Retina (tissue), 1 donor: ENCODE measurements at regions not wholly inside any gene's neighbourhood (a gene's known extent, or its start where the extent isn't known, plus 50 kb on each side); places are given as distances from the start of the nearest gene placed in this dataset.
"Not testable (repeated sequence)": the region's sequence is repeated elsewhere in the genome, so short reads cannot be mapped to it uniquely, and the experiment has no call there.

ENCODE experiments used
- DNase-seq: peaks from one replicate; pipeline ENCODE4 v3.0.0-alpha.2; 2016

GRCh38 chr3:176032043-176032442 is 1165.2 kb downstream of the TBL1XR1 start:
- DNase-seq: no peak

DNA sequence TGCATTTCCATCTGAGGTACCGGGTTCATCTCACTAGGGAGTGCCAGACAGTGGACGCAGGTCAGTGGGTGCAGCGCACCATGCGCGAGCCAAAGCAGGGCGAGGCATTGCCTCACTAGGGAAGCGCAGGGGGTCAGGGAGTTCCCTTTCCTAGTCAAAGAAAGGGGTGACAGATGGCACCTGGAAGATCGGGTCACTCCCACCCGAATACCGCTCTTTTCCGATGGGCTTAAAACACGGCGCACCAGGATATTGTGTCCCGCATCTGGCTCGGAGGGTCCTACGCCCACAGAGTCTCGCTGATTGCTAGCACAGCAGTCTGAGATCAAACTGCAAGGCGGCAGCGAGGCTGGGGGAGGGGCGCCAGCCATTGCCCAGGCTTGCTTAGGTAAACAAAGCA is 1157.1 kb downstream of the NAALADL2 start:
- not testable (repeated sequence) for DNase-seq

GRCh38 chr3:176015228-176015627 is 1156.1 kb downstream of the NAALADL2 start:
- DNase-seq: not testable (repeated sequence)

- no peak for DNase-seq
Measured at GRCh38 chr3:176009256-176009655, 1150.1 kb downstream of the NAALADL2 start.

- no peak for DNase-seq
Measured at GRCh38 chr3:176005564-176005963, 1146.4 kb downstream of the NAALADL2 start.

DNA sequence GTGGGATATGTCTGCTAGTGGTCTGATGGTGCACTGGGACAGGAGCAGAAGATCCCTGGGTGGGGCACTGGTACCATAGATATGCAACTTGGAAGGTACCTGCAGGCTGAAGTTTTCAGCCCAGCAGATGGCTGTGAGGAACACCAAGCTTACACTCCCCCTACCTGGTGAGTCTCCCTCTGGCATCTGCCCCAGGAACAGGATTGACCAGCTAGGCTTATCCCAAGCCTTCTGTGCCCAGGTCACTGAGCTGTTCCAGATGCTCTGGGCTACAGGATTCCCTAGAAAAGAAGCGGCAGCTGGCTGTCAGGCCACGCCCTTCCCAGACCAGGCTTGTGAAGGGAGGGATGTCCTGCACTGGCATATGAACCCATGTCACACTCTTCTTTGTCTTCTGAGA is 1130.0 kb downstream of the NAALADL2 start:
- DNase-seq: no peak

DNA sequence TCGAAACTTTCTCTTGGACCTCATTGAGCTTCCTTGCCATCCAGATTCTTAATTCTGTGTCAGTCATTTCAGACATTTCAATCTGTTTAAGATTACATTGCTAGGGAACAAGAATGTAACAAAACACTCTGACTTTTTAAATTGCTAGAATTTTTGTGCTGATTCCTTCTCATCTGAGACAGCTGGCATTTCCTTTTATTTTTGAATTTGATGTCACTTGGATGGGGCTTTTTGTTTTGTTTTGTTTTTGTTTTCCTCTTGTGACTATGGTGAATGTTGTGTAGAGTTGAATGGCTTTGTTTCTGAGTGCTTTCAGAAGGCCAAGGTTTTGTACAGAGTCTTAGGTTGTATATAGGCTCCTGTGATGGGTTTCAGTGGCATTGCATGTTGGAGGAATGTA is 1129.3 kb downstream of the NAALADL2 start:
- DNase-seq: no peak

DNA sequence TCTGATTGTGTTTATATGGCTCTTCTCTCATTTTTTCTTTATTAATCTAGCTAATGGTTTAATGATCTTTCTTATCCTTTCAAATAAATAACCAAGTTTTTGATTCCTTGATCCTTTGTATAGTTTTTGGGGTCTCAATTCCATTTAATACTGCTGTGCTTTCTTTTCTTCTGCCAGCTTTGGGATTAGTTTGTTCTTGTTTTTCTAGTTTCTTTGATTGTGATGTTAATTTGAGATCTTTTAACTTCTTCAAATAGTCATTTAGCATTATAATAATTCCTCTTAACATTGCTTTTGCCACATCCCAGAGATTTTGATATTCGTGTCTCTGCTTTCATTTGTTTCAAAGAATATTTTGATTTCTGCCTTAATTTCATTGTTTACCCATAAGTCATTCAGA is 1126.6 kb downstream of the NAALADL2 start:
- no peak for DNase-seq

DNA sequence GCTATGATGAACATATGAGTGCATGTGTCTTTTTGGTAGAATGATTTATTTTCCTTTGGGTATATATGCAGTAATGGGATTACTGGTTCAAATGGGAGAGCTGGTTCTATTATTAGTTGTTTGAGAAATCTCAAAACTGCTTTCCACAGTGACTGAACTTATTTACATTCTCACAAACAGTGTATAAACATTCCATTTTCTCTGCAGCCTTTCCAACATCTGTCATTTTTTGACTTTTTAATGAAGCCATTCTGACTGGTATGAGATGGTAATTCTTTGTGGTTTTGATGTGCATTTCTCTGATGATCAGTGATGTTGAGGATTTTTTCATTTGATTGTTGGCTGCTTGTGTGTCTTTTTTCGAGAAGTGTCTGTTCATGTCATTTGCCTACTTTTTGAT is 1124.2 kb downstream of the NAALADL2 start:
- no peak for DNase-seq

DNA sequence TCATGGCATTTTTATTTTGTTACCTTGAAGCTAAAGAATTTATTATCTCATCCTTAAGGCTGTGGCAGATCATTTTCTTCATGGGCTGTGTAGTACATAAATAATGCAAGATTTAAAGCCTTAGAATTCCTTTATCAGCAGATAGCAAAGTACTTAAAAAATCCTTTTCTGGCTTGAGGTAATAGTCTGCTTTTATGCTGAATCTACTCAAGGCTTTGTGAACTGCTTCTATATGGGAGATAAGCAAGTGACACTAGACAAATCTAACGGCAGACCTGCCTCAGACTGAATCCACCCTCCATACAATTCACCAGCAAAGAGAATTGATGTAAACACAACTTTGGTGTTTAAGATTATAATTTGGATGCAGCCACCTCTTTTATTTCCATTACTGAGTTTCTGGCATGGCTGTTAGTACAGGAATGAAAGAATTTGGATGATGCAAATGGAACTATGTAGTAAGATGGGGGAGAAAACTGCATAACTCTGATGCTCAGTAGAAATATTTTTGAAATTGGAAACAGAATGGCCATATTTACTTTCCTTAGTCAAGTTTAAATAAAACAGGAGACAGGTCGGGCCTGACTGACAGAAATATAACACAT is 1121.5 kb downstream of the NAALADL2 start:
- DNase-seq: no peak

- DNase-seq: no peak
Measured at GRCh38 chr3:175977968-175978752, 1119.0 kb downstream of the NAALADL2 start.

DNA sequence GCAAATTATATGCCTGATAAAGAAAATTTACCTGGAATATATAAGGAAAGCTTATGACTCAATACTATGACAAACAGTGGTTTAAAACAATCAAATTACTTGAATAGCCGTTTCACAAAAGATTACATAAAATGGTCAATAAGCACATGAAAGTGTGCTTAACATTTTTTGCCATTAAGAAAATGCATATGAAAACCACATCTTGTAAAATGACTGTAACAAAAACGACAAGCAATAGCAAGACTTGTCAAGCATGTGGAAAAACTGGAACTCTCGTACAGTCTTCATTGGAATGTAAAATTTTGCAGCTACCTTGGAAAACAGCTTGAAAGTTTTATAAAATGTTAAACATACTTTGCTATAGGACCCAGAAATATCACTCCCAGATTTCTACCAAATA is 1110.3 kb downstream of the NAALADL2 start:
- DNase-seq: no peak

DNA sequence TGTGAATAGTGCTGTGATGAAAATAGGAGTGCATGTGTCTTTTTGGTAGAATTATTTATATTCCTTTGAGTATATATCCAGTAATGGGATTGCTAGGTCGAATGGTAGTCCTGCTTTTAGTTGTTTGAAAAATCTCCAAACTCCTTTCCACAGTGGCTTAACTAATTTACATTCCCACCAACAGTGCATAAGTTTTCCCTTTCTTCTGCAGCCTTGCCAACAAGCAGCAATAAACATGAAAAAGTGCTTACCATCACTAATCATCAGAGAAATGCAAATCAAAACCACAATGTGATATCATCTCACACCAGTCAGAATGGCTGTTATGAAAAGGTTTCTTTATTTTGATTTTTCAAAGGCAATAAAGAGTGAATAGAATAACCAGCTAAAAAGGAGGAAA is 1105.9 kb downstream of the NAALADL2 start:
- DNase-seq: no peak

DNA sequence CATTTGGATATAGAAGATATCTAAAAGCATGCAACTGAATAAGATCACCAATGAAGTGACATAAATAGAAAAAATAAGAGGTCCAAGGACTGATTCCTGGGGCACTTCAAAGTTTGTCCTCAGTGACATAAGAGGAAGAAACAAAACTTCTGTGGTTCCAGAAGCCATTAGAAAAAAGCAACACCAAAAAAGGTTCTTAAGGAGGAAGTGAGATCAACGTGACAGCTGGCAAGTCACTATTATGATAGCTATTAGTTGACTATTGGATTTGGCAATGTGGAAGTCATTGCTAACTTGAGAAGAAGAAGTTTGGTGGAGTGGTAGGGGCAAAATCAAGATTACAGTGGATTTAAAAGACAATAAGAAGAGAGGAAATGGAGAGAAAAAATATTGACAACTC is 1098.3 kb downstream of the NAALADL2 start:
- DNase-seq: no peak

GRCh38 chr3:175956964-175957363 is 1097.8 kb downstream of the NAALADL2 start:
- DNase-seq: no peak

DNA sequence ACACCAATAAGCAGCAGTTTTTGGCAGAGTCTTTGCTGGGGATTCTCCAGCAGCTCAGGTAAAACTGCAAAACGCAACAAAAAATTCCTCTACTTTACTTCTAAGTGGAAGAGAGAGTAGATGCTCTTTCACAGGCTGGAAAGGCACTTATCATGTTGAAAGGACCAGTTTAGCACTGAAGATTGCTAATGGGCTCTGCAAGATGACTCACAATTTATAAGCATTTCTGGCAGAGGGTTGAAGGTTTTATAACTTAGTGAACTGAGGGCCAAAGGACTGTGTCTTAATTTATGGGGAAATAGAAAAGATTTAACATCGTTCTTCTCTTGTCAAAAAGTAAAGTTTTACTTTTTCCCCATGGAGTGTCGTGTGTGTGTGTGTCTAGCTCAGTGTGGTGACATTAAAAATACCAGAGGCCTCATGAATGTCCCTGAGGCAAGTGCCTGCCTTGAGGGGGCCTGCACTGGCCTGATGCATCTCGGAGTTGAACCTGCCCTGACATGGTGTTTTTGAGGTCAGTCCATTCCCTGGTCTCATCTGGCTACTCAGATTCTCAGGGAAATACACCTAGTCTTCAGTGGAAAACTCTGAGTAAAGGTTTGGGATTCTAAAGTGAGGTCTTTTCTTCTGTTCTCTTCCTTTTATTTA is 1092.0 kb downstream of the NAALADL2 start:
- no peak for DNase-seq

DNA sequence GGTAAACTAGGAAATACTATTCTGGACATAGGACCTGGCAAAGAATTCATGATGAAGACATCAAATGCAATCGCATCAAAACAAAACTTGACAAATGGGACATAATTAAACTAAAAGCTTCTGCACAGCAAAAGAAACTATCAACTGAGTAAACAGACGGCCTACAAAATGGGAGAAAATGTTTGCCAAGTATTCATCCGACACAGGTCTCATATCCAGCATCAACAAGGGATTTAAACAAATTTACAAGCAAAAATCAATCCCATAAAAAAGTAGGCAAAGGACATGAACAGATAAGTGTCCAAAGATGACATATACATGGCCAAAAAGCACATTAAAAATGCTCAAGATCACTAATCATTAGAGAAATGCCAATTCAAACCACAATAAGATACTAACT is 1088.9 kb downstream of the NAALADL2 start:
- no peak for DNase-seq

GRCh38 chr3:175941352-175941751 is 1082.2 kb downstream of the NAALADL2 start:
- no peak for DNase-seq

DNA sequence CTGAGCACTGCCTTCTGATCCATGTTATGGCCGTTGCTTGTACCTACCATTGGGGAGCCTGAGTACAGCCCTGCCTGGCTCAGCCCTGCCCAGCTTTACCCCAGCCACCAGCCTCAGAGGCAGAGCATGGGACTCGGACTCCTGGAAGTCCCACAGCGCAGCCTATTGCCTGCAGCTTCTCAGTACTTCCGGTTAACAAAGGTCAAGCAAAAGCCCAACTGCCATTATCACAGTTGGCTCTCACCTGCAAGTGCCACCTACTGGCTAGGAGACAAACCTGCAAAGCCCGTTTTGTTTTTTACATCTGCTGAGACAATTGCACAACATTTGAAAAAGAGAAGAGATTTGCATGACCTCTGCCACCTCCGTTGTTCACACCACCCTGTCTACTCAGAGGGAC is 1081.7 kb downstream of the NAALADL2 start:
- DNase-seq: no peak

- DNase-seq: no peak
Measured at GRCh38 chr3:175940243-175940642, 1081.1 kb downstream of the NAALADL2 start.

- DNase-seq: not testable (repeated sequence)
Measured at GRCh38 chr3:175937367-175937766, 1078.2 kb downstream of the NAALADL2 start.

DNA sequence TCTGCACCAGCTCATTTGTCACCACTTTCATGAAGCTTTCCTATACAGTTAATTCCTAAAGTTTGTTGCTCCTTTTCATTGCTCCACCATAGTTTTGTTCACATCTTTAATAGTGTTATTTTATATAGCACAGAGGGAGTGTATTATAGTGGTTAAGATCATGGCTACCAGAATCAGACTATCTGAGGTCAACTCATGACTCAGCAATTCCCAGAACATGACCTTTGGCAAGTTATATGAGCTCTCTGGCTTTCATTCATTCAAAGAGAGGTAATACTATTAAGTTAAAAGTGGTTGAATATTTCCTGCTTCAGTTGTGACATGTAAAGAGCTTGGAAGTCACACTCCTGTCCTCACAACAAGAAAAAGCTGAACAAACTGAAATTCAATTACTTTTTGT is 1073.5 kb downstream of the NAALADL2 start:
- no peak for DNase-seq

DNA sequence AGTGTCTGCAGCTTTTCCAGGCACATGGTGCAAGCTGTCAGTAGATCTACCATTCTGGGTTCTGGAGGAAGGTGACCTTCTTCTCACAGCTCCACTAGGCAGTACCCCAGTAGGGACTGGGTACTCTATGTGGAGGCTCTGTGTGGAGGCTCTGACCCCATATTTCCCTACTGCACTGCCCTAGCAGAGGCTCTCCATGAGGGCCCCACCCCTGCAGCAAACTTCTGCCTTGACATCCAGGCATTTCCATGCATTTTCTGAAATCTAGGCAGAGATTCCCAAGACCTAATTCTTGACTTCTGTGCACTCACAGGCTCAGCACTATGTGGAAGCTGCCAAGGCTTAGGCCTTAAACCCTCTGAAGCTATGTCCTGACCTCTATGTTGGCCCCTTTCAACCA is 1060.0 kb downstream of the NAALADL2 start:
- no peak for DNase-seq
